ENCODE measurements at regions not wholly inside any gene's neighbourhood (a gene's known extent, or its start where the extent isn't known, plus 50 kb on each side); places are given as distances from the start of the nearest gene placed in this dataset.
"Not testable (repeated sequence)": the region's sequence is repeated elsewhere in the genome, so short reads cannot be mapped to it uniquely, and the experiment has no call there.

DNA sequence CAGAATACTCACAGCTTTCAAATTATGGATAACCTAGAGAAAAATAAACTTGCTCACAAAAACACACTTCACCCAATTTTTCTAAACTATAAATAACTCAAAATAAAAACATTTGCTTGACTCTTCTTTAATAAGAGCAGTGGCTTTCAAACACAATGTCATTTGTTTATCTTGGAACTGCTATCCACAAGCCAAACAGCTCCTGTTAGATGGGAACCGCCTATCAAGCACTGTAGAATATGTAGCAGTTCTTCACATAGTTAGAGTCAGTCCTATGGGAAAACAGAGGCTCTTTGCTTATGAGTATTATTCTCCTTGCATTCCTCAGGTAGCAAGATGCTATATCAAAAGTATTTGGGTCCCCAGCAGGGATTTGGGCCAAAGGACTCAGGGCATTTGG, 120.2 kb upstream of the KCNJ18 start:
- not testable (repeated sequence) for TF ChIP-seq ZBTB33 (IDR thresholded peaks at IDR 0.05)
- TF ChIP-seq, protein P1, sequence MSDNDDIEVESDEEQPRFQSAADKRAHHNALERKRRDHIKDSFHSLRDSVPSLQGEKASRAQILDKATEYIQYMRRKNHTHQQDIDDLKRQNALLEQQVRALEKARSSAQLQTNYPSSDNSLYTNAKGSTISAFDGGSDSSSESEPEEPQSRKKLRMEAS (IDR thresholded peaks at IDR 0.05): not testable (repeated sequence)
- TF ChIP-seq, protein P2, sequence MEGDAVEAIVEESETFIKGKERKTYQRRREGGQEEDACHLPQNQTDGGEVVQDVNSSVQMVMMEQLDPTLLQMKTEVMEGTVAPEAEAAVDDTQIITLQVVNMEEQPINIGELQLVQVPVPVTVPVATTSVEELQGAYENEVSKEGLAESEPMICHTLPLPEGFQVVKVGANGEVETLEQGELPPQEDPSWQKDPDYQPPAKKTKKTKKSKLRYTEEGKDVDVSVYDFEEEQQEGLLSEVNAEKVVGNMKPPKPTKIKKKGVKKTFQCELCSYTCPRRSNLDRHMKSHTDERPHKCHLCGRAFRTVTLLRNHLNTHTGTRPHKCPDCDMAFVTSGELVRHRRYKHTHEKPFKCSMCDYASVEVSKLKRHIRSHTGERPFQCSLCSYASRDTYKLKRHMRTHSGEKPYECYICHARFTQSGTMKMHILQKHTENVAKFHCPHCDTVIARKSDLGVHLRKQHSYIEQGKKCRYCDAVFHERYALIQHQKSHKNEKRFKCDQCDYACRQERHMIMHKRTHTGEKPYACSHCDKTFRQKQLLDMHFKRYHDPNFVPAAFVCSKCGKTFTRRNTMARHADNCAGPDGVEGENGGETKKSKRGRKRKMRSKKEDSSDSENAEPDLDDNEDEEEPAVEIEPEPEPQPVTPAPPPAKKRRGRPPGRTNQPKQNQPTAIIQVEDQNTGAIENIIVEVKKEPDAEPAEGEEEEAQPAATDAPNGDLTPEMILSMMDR (IDR thresholded peaks at IDR 0.05; ENCODE audit: low read depth, low read length, missing input control): not testable (repeated sequence)
